ENCODE measurements at regions not wholly inside any gene's neighbourhood (a gene's known extent, or its start where the extent isn't known, plus 50 kb on each side); places are given as distances from the start of the nearest gene placed in this dataset.

DNA sequence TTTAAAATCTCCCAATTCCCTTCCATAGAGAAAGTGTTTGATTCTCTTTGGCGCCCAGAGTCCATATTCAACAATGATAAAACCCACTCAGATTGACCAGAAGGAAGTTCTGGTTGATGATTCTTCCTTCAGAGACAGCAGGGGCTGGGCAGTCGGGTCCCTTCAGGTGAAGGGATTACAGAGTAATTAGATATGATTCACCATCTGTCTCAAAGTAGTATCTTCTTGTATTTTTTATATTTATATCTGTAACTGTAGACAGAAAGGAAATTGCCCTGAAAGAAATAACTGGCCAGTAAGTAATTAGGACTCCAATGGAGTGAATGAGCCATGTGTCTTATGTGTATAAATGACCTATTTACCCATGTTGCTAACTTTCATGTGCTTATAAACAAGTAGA is 156.0 kb downstream of the PLCE1 start:
- POLR2A ChIA-PET, result no interaction called here
- H3K27ac Mint-ChIP-seq, result no peak overlapping the region

GRCh38 chr10:94150541-94151184 is 156.9 kb downstream of the PLCE1 start:
- ChIA-PET CTCF (no interaction called here), POLR2A (no interaction called here)
- H3K9me3 Mint-ChIP-seq, result peaks cover 13% of the 10 kb centered on the region
- ATAC-seq (no peak), DNase-seq (ENCODE audit: low spot score) (no peak)
- TF ChIP-seq GRHL2 (CRISPR knock-in tag; IDR thresholded peaks at IDR 0.05; ENCODE audit: insufficient replicate concordance, severe bottlenecking) (no peak), NR2C2 (CRISPR knock-in tag; IDR thresholded peaks at IDR 0.05) (no peak), TEAD1 (CRISPR knock-in tag; IDR thresholded peaks at IDR 0.05) (no peak), ARID4B (CRISPR knock-in tag; IDR thresholded peaks at IDR 0.05; ENCODE audit: borderline replicate concordance) (no peak), GTF2I (CRISPR knock-in tag; conservative IDR thresholded peaks at IDR 0.05) (no peak), IRF2 (CRISPR knock-in tag; IDR thresholded peaks at IDR 0.05; ENCODE audit: borderline replicate concordance, low read depth) (no peak), CREB1 (CRISPR knock-in tag; IDR thresholded peaks at IDR 0.05) (no peak), ATF2 (CRISPR knock-in tag; IDR thresholded peaks at IDR 0.05; ENCODE audit: borderline replicate concordance, low read depth) (no peak), EMX1 (CRISPR knock-in tag; IDR thresholded peaks at IDR 0.05) (no peak), SMAD3 (CRISPR knock-in tag; IDR thresholded peaks at IDR 0.05; ENCODE audit: borderline replicate concordance) (no peak), E2F5 (CRISPR knock-in tag; IDR thresholded peaks at IDR 0.05) (no peak)
- TF ChIP-seq, protein P1, sequence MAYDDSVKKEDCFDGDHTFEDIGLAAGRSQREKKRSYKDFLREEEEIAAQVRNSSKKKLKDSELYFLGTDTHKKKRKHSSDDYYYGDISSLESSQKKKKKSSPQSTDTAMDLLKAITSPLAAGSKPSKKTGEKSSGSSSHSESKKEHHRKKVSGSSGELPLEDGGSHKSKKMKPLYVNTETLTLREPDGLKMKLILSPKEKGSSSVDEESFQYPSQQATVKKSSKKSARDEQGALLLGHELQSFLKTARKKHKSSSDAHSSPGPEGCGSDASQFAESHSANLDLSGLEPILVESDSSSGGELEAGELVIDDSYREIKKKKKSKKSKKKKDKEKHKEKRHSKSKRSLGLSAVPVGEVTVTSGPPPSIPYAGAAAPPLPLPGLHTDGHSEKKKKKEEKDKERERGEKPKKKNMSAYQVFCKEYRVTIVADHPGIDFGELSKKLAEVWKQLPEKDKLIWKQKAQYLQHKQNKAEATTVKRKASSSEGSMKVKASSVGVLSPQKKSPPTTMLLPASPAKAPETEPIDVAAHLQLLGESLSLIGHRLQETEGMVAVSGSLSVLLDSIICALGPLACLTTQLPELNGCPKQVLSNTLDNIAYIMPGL (CRISPR knock-in tag; IDR thresholded peaks at IDR 0.05), result no peak
- no peak overlapping the region for H3K4me3 Mint-ChIP-seq
- H3K4me1 Mint-ChIP-seq, result no peaks in the 10 kb centered on the region
- H3K27me3 Mint-ChIP-seq (ENCODE audit: low read depth), result no peaks in the 10 kb centered on the region
- H3K27ac Mint-ChIP-seq, result no peak overlapping the region
- 0 out of 2 replicates have a peak, but pooled peaks cover 2% of the 10 kb centered on the region for H3K36me3 Mint-ChIP-seq

More for the DNA sequence above, 156.0 kb downstream of the PLCE1 start:
- ATAC-seq (no peak), DNase-seq (ENCODE audit: low spot score) (no peak)
- no peak overlapping the region for H3K4me3 Mint-ChIP-seq
- H3K9me3 Mint-ChIP-seq, result peaks cover 17% of the 10 kb centered on the region
- peaks cover 3% of the 10 kb centered on the region; the same call in 1 of the 2 replicates for H3K4me1 Mint-ChIP-seq
- H3K27me3 Mint-ChIP-seq (ENCODE audit: low read depth), result no peaks in the 10 kb centered on the region
- CTCF ChIA-PET, result no interaction called here
- TF ChIP-seq GRHL2 (CRISPR knock-in tag; IDR thresholded peaks at IDR 0.05; ENCODE audit: insufficient replicate concordance, severe bottlenecking) (no peak), ESRRA (CRISPR knock-in tag; IDR thresholded peaks at IDR 0.05; ENCODE audit: borderline replicate concordance) (no peak)
- 0 out of 2 replicates have a peak, but pooled peaks cover 5% of the 10 kb centered on the region for H3K36me3 Mint-ChIP-seq

All from WTC11 (cell line).